Nephron (organoid): ENCODE measurements at regions not wholly inside any gene's neighbourhood (a gene's known extent, or its start where the extent isn't known, plus 50 kb on each side); places are given as distances from the start of the nearest gene placed in this dataset.

Experiments
- H3K27ac Mint-ChIP-seq, 3 experiments: 2 replicates each; pipeline ENCODE4 v1.8.0; 2020; ENCODE audit warnings: mixed read lengths in 3 of 3, mild to moderate bottlenecking in 2 of 3, moderate library complexity in 1 of 3
- H3K27me3 Mint-ChIP-seq: 2 replicates; pipeline ENCODE4 v1.8.0; 2021; ENCODE audit warnings: low read depth, mild to moderate bottlenecking, moderate library complexity, mixed read lengths
- H3K36me3 Mint-ChIP-seq: 2 replicates; pipeline ENCODE4 v1.8.0; 2020; ENCODE audit warnings: low read depth, mixed read lengths
- H3K4me1 Mint-ChIP-seq: 2 replicates; pipeline ENCODE4 v1.8.0; 2020; ENCODE audit warnings: mixed read lengths
- H3K4me3 Mint-ChIP-seq, 3 experiments: 2 replicates each; pipeline ENCODE4 v1.8.0; 2020; ENCODE audit warnings: mild to moderate bottlenecking in 3 of 3, mixed read lengths in 3 of 3, moderate library complexity in 2 of 3
- H3K9me3 Mint-ChIP-seq: 2 replicates; pipeline ENCODE4 v1.8.0; 2020; ENCODE audit warnings: mixed read lengths
- CTCF ChIP-seq, 3 experiments: fragments of 200-600 bp; sonication (generic); IDR thresholded peaks; one replicate each; pipeline ENCODE4 v1.5.0; 2021; ENCODE audit warnings: antibody characterized with exemption in 3 of 3; ENCODE audit not compliant: unreplicated experiment in 3 of 3

GRCh38 chr5:167280111-167280510 lies 1011.3 kb upstream of the WWC1 start:
- TF ChIP-seq CTCF (IDR thresholded peaks at IDR 0.05; ENCODE audit: unreplicated experiment in 3 of 3) = no peak
- H3K27ac Mint-ChIP-seq = no peak overlapping the region

GRCh38 chr5:167281925-167282324 lies 1009.5 kb upstream of the WWC1 start:
- Mint-ChIP-seq H3K27me3 (no peaks in the 10 kb centered on the region), H3K9me3 (no peaks in the 10 kb centered on the region), H3K4me1 (no peaks in the 10 kb centered on the region), H3K36me3 (no peaks in the 10 kb centered on the region), H3K4me3 (no peak overlapping the region), H3K27ac (no peak overlapping the region)
- no peak for TF ChIP-seq CTCF (IDR thresholded peaks at IDR 0.05; ENCODE audit: unreplicated experiment in 3 of 3)

More at GRCh38 chr5:167280111-167280510, 1011.3 kb upstream of the WWC1 start:
- H3K4me1 Mint-ChIP-seq = no peaks in the 10 kb centered on the region
- no peaks in the 10 kb centered on the region for H3K36me3 Mint-ChIP-seq
- no peaks in the 10 kb centered on the region for H3K27me3 Mint-ChIP-seq
- H3K4me3 Mint-ChIP-seq = no peak overlapping the region
- H3K9me3 Mint-ChIP-seq = no peaks in the 10 kb centered on the region

- Mint-ChIP-seq H3K36me3 (no peaks in the 10 kb centered on the region), H3K4me3 (no peak overlapping the region), H3K27ac (no peak overlapping the region), H3K4me1 (no peaks in the 10 kb centered on the region), H3K27me3 (no peaks in the 10 kb centered on the region), H3K9me3 (no peaks in the 10 kb centered on the region)
- no peak for TF ChIP-seq CTCF (IDR thresholded peaks at IDR 0.05; ENCODE audit: unreplicated experiment in 3 of 3)
Measured at GRCh38 chr5:167283691-167284090, 1007.8 kb upstream of the WWC1 start.

- Mint-ChIP-seq H3K9me3 (no peaks in the 10 kb centered on the region), H3K4me3 (no peak overlapping the region), H3K4me1 (no peaks in the 10 kb centered on the region), H3K27ac (no peak overlapping the region), H3K36me3 (no peaks in the 10 kb centered on the region), H3K27me3 (no peaks in the 10 kb centered on the region)
- no peak for TF ChIP-seq CTCF (IDR thresholded peaks at IDR 0.05; ENCODE audit: unreplicated experiment in 3 of 3)
Measured at GRCh38 chr5:167284222-167284890, 1007.1 kb upstream of the WWC1 start.

GRCh38 chr5:167285591-167285990 lies 1005.9 kb upstream of the WWC1 start:
- Mint-ChIP-seq H3K27ac (no peak overlapping the region), H3K36me3 (no peaks in the 10 kb centered on the region), H3K4me3 (no peak overlapping the region), H3K4me1 (no peaks in the 10 kb centered on the region), H3K9me3 (no peaks in the 10 kb centered on the region), H3K27me3 (no peaks in the 10 kb centered on the region)
- TF ChIP-seq CTCF (IDR thresholded peaks at IDR 0.05; ENCODE audit: unreplicated experiment in 3 of 3) = no peak

- no peaks in the 10 kb centered on the region for H3K36me3 Mint-ChIP-seq
- no peaks in the 10 kb centered on the region for H3K27me3 Mint-ChIP-seq
- H3K27ac Mint-ChIP-seq = no peak overlapping the region
- no peak for TF ChIP-seq CTCF (IDR thresholded peaks at IDR 0.05; ENCODE audit: unreplicated experiment in 3 of 3)
- H3K4me1 Mint-ChIP-seq = no peaks in the 10 kb centered on the region
- no peak overlapping the region for H3K4me3 Mint-ChIP-seq
- no peaks in the 10 kb centered on the region for H3K9me3 Mint-ChIP-seq
Measured at GRCh38 chr5:167286891-167287290, 1004.6 kb upstream of the WWC1 start.
